ENCODE measurements at regions not wholly inside any gene's neighbourhood (a gene's known extent, or its start where the extent isn't known, plus 50 kb on each side); places are given as distances from the start of the nearest gene placed in this dataset.

DNA sequence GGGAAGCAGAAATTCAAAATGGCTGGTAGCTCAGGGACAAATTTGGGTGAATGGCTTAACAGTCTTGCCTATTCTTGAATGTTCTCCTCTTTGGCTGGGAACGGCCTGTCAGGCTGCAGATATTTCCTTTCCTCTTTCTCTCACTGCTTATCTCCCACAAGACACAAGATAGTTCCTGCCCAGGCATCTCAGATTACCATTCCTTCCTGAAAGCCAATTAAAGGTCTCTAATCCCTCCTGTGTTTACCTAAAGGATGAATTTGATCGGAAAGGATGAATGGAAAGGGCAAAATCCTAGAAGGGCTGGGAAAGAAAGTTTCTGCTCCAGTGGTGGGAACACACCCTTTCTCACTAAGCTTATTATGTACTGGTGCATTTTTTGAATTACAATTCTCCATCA lies 95.9 kb upstream of the JAG1 start:
- DNase-seq (ENCODE audit: extremely low spot score, insufficient read length, low read depth): no peak
- no peak for FAIRE-seq

DNA sequence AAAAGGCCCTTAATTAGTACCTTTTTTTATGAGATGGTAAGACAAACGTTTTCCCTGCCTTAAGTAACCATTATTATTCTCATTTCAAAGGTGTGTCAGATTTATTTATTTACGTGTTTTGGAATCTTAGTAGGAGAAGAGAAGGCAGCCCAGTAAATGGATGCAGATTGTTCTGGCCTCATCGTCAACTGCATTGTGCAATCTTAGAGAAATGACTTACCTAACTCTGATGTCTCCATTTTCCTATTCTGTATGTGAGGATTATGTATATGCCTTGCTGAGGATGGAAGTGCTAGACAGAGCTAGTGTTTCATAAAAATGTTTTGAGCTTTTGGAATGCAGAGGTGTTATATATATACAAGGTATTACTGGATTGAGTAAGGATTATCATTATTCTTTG lies 97.0 kb upstream of the JAG1 start:
- DNase-seq (ENCODE audit: extremely low spot score, insufficient read length, low read depth) (no peak), FAIRE-seq (no peak)

DNA sequence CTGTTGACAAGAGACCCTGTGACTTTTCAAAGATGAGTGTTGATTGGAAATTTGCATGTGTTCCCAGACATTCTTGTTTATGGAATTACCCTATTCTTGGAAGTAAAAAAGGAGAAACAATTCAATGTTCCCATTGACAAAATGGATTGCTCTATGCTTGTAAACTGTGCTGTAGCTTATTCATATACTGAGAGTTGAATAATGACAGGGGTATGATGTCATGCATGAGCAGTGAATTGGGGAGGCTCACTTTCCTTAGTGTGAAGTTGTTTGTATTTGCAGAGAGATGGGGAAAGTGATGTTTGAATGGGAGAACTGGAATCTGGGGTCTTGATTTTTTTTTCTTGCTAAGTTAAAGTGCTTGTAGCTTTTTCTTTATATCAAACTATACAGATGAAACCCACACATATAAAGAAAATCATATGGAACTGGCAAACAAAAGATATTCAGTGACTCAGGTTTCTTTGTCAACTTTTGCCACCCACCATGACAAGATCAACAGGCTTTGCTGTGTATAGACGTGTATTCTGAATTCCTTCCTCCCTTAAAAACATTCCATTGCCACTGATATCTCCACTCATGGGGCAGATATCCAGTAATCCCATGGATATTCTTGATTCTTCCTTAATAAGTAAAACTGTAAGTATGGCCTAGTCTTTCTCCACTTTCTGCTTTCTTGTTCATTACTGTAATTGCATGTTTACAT lies 97.8 kb upstream of the JAG1 start:
- FAIRE-seq (no peak), DNase-seq (ENCODE audit: extremely low spot score, insufficient read length, low read depth) (no peak)

DNA sequence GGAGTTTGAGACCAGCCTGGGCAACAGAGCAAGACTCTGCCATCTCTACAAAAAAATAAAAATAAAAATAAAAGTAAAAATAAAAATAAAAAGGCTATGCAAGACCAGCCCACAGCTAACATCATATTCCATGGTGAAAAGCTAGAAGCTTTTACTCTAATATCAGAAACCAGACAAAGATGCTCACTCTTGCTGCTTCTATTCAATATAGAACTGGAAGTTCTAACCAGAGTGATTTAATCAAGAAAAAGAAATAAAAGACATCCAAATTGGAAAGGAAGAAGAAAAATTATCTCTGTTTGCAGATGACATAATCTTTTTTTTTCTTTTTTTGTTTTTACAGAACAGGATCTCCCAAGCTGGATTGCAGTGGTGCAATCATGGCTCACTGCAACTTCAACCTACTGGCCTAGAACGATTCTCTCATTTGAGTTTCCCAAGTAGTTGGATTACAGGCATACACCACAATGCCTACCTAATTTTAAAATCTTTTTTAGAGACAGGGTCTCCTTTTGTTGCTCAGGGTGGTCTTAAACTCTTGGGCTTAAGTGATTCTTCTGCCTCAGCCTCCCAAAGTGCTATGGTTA lies 100.7 kb upstream of the JAG1 start:
- FAIRE-seq: no peak
- no peak for DNase-seq (ENCODE audit: extremely low spot score, insufficient read length, low read depth)

DNA sequence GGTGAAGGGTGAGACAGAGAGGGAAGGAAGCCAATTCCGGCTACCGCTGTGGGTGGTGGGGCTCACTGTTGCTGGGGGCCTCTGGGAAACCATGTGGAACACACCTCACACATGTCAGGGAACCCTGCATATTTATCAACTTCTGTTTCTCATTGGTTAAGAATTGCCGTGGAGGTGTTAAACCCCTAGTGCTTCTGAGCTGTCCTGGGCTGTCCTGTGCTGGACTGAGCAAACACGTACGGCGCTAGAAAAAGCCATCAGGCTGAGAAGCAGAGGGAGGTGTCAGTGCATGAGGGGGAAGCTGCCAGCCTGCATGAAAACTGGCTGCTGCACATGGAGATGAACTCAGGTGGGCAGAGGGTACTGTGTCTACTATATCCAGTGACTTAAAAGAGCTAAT lies 103.9 kb upstream of the JAG1 start:
- no peak for DNase-seq (ENCODE audit: extremely low spot score, insufficient read length, low read depth)

DNA sequence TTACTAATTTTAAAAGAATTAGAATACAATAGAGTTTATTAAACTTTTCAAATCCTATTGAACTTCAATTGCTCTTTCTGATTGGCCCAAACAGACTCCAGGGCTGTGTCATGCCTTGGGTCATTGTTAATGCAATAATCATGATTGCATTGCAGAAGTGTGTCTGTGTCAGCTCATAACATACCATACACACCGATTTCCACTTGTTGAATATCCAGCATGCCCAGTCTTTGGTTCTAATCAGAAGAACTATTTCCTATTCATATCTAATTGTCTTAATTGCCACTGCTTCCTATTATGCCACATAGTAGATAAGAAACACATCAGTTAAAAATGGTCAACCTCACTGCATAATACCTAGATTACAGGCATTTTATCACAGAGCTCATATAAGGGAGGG lies 106.1 kb upstream of the JAG1 start:
- FAIRE-seq: no peak
- DNase-seq (ENCODE audit: extremely low spot score, insufficient read length, low read depth): no peak

More for the DNA sequence above, 103.9 kb upstream of the JAG1 start:
- no peak for FAIRE-seq

DNA sequence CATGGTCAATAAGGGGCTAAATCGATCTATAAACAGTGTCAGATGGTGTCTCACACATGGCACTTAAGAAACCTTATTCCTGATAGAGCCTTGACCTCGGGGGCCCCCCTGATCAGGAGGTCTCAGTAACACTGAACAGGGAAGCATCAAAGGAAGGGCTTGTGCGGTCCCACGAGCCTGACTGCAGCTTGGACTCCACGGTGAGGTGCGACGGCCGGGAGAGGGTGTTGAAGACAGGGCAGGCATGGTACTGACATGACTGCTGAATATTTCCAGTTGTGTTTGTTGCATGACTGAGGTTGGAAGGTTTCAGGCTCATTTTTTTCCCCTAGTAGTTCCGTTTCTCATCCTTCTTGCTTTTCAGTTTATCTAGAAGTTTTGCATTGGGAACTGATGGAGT lies 107.1 kb upstream of the JAG1 start:
- DNase-seq (ENCODE audit: extremely low spot score, insufficient read length, low read depth): no peak
- FAIRE-seq: no peak

DNA sequence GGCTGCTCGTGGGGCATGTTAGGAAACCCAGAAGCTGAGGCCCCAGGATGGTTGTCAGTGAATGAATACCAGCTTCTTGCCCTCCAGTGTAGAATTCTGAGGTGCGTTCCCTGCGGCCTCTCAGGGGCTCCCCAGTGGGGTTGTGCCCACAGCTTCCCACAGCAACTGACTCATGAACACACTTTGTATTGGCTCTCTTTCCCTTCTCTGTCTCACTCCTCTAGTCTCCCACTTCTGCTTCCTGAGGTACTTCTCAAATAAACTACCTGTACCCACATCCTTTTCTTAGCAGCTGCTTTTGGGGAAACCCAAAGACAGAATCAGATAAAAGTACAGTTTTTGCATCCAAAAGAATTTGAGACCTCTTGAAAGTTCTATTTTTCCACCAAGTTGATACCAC lies 107.7 kb upstream of the JAG1 start:
- no peak for DNase-seq (ENCODE audit: extremely low spot score, insufficient read length, low read depth)
- FAIRE-seq: no peak

DNA sequence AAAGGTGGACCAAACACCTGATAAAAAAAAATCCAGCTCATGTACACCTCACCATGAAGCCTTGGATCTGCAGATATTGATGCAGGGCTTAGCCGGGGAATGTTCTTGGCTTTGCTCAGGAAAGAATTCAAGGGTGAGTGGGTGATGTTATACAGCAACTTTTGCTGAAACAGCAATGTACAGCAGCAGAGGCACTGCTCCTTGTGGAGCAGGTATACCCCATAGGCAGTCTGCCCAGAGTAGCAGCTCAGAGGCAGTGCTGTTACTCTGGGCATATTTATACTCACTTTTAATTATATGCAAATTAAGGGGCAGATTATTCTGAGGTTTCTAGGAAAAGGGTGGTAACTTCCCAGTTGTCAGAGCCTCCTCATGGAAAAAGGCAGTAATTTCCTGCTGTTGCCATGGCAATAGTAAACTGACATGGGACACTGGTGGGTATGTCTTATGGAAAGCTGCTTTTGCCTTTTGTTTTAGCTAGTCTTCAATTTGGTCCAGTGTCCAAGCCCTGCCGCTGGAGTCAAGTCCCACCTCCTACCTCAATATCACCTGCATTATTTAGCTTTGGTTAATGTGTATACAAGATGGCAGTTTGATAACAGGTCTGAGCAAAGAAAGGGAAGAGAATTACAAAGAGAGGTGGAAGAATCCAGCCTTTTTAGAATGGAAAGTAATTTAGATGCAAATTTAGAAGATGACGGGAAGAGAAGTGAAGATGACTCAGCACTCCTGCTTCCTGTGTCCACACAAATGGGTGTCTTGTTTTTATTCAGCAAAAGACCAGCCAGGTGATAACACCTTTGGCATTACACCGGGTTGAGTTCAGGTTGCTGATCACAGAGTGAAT lies 110.1 kb upstream of the JAG1 start:
- DNase-seq (ENCODE audit: extremely low spot score, insufficient read length, low read depth): no peak
- no peak for FAIRE-seq

DNA sequence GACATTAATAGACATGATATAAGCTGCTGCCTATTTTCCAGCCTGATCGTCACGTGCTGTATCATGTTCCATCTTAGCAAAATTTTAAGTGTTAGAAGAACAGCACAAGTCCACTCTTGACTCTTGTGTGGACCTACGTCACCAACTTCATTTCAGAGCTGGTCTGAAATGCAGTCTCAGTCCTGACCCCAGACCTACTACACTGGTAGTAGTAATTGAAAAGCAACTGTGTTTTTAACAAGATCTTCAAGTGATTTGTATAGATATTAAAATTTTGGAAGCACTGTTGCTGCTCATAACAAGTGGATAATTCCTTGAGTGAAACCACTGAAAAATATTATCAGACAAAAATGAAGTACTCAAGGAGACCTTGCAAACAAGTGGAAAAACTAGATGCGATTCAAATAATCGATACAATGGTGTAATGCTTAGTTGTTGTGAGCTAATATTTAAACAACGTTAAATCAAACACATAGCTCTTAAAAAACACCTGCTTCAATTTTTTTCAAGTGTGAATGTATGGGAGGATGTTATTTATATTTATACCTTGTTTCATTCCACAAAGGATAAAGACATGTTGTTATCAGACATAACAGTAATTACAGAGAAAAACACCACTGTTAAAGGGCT lies 110.9 kb upstream of the JAG1 start:
- no peak for FAIRE-seq
- DNase-seq (ENCODE audit: extremely low spot score, insufficient read length, low read depth): no peak

DNA sequence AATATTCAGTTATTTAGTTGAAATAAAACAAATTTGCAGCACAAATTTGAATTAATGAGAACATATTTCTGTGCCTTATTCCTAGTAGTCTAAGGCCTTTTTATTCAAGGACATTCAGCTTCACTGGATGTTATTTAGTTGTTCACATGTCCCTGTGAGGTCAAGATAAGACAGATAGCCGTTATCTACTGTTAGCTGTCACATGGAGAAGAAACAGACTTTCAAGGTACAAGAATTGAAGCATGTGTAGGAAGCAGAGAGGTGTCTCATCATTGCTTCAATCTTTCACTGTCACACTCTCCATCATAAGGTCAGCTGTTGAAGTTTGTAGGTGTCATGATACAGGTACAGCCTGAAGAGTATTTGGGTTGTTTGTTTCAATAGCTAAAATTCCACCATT lies 112.9 kb upstream of the JAG1 start:
- no peak for DNase-seq (ENCODE audit: extremely low spot score, insufficient read length, low read depth)
- FAIRE-seq: no peak

DNA sequence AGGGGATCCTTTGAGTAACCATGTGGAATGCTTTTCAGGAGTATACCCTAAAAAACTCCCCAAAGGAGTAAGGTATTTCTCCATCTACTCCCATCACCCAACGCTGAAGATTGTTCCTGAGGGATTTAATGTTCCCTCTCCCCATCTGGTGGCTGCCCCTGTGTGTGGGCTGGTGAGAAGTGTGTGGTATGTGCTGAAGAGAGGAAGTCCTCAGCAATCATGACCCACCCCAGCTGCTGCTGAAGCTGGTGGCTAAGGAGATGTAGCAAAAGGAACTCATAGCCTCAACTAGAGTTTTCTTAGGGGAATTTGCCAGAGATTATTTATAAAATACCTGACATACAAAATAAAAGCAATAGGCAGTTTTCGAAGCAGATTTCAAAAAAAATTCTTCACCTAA lies 114.3 kb upstream of the JAG1 start:
- DNase-seq (ENCODE audit: extremely low spot score, insufficient read length, low read depth) (no peak), FAIRE-seq (no peak)

DNA sequence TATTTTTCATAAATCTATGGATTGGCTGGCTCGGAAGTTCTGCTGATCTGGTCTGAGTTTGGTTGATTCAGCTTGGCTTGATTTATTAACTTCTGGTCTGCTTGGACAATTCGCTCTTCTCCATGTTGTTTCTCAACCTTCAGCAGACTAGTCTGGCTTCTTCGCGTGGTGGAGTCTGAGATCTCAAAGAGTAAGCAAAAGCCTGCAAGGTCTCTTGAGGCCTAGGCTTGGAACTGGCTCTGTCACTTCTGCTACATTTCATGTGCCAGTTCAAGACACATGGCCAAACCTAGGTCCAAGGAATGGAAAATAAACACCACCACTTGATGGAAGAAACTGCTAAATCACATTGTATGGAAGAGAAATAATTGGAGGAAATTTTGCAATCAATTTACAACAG lies 115.1 kb upstream of the JAG1 start:
- DNase-seq (ENCODE audit: extremely low spot score, insufficient read length, low read depth) (no peak), FAIRE-seq (no peak)

DNA sequence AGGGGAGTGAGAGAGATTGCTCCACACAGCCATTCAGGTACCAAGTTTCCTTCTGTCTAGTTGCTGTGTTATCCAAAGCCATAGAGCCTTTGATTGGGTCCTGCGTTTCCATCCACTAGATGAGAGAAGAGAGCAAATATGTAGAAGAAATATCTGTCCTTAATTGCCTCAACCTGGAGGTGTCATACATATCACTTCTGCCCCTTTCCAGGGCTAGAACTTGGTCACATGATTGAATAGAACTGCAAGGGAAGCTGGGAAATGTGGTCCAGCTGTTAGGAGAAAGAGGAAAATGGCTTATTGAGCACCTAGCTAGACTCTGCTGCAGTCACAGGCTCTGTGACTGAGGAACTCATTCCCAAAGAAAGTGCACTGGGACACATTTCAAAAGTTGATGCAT lies 115.6 kb upstream of the JAG1 start:
- DNase-seq (ENCODE audit: extremely low spot score, insufficient read length, low read depth) (no peak), FAIRE-seq (no peak)

DNA sequence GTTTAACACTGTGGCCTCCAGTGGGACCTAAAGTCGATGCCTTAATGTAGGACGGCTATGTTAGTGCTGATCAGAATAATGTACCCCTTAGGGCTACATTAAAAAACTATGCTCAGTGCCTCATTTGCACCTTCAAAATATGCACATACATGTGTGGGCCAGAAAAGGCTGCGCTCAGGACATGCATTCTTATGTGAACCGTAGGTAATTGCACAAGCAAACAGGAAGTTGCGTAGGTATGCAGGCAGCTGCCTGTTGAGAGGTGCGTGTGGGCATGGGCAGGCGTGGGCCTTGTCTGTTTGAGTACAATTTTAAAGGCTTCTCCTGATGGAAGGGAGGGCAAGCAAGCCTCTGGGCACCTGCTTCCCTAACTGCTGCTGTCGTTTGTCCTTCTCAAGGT lies 116.2 kb upstream of the JAG1 start:
- FAIRE-seq: no peak
- no peak for DNase-seq (ENCODE audit: extremely low spot score, insufficient read length, low read depth)

DNA sequence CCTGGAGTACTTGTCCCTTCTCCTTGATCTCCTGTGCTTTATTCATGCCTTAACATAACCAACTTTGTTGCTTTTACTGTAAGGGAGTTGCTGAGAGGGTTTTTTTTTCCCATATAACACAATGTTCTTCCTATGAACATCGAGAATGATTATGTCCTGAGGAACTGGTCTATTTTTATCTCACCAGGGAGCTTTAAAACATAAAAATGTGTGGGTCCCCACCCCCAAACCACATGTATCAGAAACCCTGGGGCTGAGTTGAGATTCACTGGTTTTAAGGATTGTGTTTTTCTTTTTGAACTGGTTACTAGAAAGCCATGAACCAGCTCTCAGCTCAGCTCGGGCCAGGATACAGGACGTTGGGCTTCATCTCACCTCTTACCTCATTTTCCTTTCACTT lies 118.5 kb upstream of the JAG1 start:
- FAIRE-seq (no peak), DNase-seq (ENCODE audit: extremely low spot score, insufficient read length, low read depth) (no peak)

DNA sequence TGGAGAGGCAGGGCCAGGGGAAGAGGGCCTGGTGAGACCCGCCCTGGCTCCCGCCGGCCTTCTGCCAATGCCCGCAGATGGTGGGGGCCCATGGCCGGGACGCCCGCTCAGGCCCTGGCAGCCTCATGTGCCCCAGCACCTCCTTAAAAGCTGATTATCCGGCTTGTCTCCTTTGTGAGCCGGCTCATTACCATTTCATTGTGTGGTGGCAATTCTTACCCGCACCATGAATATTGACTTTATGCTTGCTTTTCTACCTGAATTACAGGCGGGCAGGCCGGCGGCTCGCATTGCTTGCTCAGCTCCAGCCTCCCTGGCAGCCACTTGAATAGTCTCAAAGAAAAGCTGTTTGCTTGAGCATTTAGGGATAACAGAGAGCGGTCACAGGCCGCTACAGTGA lies 120.0 kb upstream of the JAG1 start:
- FAIRE-seq: no peak
- DNase-seq (ENCODE audit: extremely low spot score, insufficient read length, low read depth): no peak

DNA sequence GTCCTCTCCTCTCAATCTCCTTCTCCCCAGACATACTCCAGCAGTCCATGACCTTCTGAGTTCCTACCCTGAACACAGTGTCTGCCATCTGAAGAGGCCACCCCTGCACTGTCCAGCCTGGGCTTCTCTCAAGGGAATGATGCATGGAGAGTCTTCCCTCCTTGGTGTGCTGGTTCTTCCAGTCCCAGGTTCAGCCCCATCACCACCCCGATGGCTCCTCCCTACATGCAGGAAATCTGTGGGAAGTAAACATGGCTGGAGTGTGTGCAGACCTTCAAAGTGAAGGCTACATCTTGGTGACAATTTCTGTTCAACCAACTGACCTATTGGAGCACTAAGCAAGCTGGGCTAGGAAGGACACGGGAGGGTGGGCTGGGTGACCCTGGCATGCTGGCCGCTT lies 121.0 kb upstream of the JAG1 start:
- DNase-seq (ENCODE audit: extremely low spot score, insufficient read length, low read depth) (no peak), FAIRE-seq (no peak)

DNA sequence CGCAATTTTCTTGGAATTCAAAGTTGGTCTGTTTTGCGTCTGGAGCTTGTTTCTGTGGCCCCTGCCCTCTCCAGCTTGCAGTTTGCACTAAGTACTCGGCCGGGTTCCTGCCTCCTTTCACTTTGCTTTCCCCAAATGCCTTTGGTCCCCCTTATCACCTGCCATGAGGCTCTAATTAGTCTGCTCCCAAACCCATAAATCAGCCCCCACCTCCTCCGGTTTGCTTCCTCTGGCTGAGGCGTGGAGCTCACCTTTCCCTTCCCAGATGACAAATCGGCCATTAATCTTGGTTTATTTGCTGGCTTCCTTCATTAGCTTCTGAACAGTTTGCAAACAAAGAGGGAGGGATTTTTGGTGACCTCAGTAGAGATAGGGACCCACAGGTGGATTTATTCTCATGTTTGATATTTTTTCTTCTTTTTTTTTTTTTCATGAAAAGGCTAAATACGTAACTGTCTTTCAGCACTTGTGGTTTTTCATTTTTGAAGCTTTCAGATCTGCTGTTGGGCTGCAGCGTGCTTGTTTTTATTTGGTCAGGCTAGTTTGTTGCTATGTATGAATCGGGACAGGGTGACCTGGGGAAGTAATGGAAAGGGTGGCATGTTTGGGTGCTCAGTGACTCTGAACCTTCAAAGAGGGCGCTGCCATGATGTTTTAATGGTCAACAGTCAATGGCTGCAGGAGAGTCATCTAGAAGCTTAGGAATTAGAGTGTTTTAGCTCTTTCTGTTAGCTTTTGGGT lies 121.7 kb upstream of the JAG1 start:
- DNase-seq (ENCODE audit: extremely low spot score, insufficient read length, low read depth) (no peak), FAIRE-seq (no peak)

DNA sequence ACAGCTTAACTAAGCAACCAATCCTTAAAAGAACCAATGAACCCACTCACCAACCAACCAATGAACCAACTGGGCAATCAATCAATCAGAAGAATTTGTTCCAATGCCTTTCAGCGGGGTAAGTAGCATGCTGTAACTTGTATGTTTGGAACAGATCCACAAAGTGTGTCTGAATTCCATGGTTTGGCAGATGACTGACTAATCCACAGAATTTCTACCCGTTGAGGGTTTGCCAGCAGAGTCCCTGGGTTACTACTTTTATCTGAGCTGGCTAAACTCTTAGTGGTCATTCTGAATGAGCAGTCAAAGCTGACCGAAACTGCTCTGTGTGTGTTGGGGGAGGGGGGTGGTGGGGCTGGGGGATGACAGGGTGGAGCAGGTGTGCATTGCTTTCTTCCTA lies 125.0 kb upstream of the JAG1 start:
- DNase-seq (ENCODE audit: extremely low spot score, insufficient read length, low read depth) (no peak), FAIRE-seq (no peak)

Measured in GM18507 (cell line).